ENCODE measurements at regions not wholly inside any gene's neighbourhood (a gene's known extent, or its start where the extent isn't known, plus 50 kb on each side); places are given as distances from the start of the nearest gene placed in this dataset.

DNA sequence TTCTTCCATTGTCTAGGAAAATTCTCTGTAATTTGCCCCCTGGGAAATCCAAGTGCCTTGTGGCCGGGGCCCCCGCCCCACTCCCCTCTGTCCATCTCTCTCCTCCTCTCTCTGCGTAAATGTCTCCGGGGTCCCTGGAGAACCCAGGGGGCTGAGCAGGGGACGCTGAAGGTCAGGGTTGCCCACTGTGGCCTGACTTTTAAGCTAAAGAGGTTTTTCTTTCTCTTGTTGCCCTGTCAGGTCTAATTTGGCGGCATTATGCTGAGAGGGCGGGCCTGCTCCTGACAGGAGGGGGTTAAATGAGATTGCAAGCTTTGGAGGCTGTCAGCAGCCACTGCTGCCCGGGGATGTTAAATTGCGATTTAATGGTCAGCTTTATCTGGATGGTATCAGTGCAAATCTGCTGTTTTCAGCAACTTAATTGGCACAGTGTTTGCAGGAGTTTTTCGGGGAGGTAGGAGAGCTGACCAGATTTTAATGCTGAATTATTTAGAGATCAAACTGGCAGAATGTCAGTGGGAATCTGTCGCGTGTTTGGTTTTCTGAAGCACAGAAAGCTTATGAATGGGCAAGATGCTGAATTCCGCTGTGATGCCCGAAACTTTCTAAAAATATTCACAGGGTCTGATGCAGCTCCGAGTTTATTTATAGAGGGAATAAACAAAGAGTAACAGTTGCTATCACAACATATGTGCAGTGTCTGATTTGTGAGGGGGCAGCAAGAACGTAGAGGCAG lies 93.2 kb upstream of the SOX1 start:
- Histone ChIP-seq H2AK5ac (ENCODE audit: low read depth, low read length) (no peak overlapping the region), H4K20me1 (replicated peaks in 1 of 2; ENCODE audit: control insufficient read depth in 1 of 2, insufficient read depth in 2 of 2, low read length in 2 of 2) (peaks cover 0 to 8% of the 10 kb centered on the region in 2 experiments), H3K27me3 (replicated peaks in 1 of 4; ENCODE audit: control insufficient read depth in 3 of 4, extremely low read depth in 1 of 4, insufficient read depth in 3 of 4, low read length in 3 of 4) (no peaks in the 10 kb centered on the region; a peak in 3 of 7 replicates), H3K27ac (ENCODE audit: low read depth, low read length) (no peak overlapping the region), H2AFZ (ENCODE audit: low read length) (no peak overlapping the region), H4K5ac (ENCODE audit: insufficient read length, low read depth, low read length) (no peak overlapping the region), H2BK5ac (ENCODE audit: low read depth, low read length) (no peak overlapping the region), H3K79me2 (ENCODE audit: control insufficient read depth in 1 of 2, insufficient read depth in 2 of 2, low read length in 2 of 2) (peaks cover 0 to 4% of the 10 kb centered on the region in 2 experiments; a peak in 2 of 4 replicates), H2BK12ac (ENCODE audit: low read depth, low read length) (no peak overlapping the region), H2BK20ac (ENCODE audit: low read length) (no peak overlapping the region), H3K56ac (replicated peaks; ENCODE audit: insufficient read length, low read depth, low read length) (no peak overlapping the region), H3K9me3 (ENCODE audit: insufficient read depth in 2 of 2, low read depth in 1 of 2, low read length in 1 of 2) (peaks cover 0 to 4% of the 10 kb centered on the region in 2 experiments; a peak in 2 of 4 replicates), H2BK15ac (ENCODE audit: low read length) (no peak overlapping the region), H3K36me3 (ENCODE audit: control insufficient read depth in 2 of 4, insufficient read depth in 4 of 4, low read length in 3 of 4) (no peaks in the 10 kb centered on the region), H3K4ac (replicated peaks; ENCODE audit: insufficient read length, low read depth, low read length) (no peak overlapping the region), H3K14ac (ENCODE audit: insufficient read length) (no peak overlapping the region), H2BK120ac (replicated peaks; ENCODE audit: low read depth, low read length) (no peak overlapping the region), H3K23me2 (ENCODE audit: low read depth, low read length) (no peaks in the 10 kb centered on the region), H3K4me1 (replicated peaks in 1 of 4; ENCODE audit: control insufficient read depth in 3 of 4, insufficient read depth in 4 of 4, low read length in 3 of 4) (peaks cover 2 to 9% (median 6%) of the 10 kb centered on the region in 4 experiments; a peak in 3 of 7 replicates), H3K18ac (ENCODE audit: extremely low read depth, low read length) (no peak overlapping the region), H3K4me3 (ENCODE audit: extremely low read depth in 1 of 4, insufficient read depth in 2 of 4, low read depth in 3 of 4, low read length in 4 of 4) (no peak overlapping the region), H3K4me2 (ENCODE audit: insufficient read depth in 1 of 2, low read depth in 2 of 2, low read length in 2 of 2) (no peak overlapping the region; a peak in 1 of 4 replicates), H4K91ac (replicated peaks; ENCODE audit: insufficient read length, low read length) (no peak overlapping the region), H3K9ac (replicated peaks in 1 of 4; ENCODE audit: extremely low read depth in 1 of 4, low read depth in 3 of 4, low read length in 3 of 4) (no peak overlapping the region), H3K79me1 (ENCODE audit: low read depth, low read length) (peaks cover 4% of the 10 kb centered on the region), H3K23ac (ENCODE audit: insufficient read length) (no peak overlapping the region), H4K8ac (ENCODE audit: extremely low read depth, insufficient read depth, low read length) (no peak overlapping the region)
- no peak for DNase-seq (ENCODE audit: low read depth in 1 of 2, low spot score in 2 of 2)
- 73% methylated on average over 15 of the region's 16 CpGs; no CpG with 5 or more reads in 1 of the 2 experiments for WGBS, 2 experiments (ENCODE audit: extremely low coverage in 1 of 2, insufficient coverage in 1 of 2, insufficient read length in 1 of 2, insufficient replicate concordance in 2 of 2, low coverage in 1 of 2, low lambda C conversion rate in 2 of 2, missing lambda C conversion rate in 1 of 2)
- CTCF ChIA-PET (ENCODE audit: partially characterized antibody) = interaction anchor here (1.0 kb wide), 1 partner anchor 499 kb away, joined by 5 read pairs; no protein-coding TSS in a partner anchor
- POLR2A ChIA-PET (ENCODE audit: partially characterized antibody) = no interaction called here
- FAIRE-seq = no peak
- no peak for TF ChIP-seq EP300 (IDR thresholded peaks at IDR 0.05; ENCODE audit: borderline replicate concordance in 1 of 2, low read depth in 2 of 2, low read length in 2 of 2)
- no peak for TF ChIP-seq SUZ12 (IDR thresholded peaks at IDR 0.05; ENCODE audit: low read length)
- no peak for TF ChIP-seq SP2 (IDR thresholded peaks at IDR 0.05; ENCODE audit: low read length)
- no peak for TF ChIP-seq CBX8 (IDR thresholded peaks at IDR 0.05; ENCODE audit: borderline replicate concordance, low read depth, low read length)
- no peak for TF ChIP-seq RFX5 (IDR thresholded peaks at IDR 0.05; ENCODE audit: borderline replicate concordance, low read depth, low read length)
- TF ChIP-seq FOSL1 (IDR thresholded peaks at IDR 0.05; ENCODE audit: insufficient read depth, low read depth, low read length) = no peak
- no peak for TF ChIP-seq CTCF (IDR thresholded peaks at IDR 0.05; ENCODE audit: control extremely low read depth in 1 of 3, insufficient read depth in 1 of 3, low read depth in 1 of 3, low read length in 3 of 3)
- TF ChIP-seq SRF (IDR thresholded peaks at IDR 0.05; ENCODE audit: low read depth, low read length) = no peak
- TF ChIP-seq, protein P1, sequence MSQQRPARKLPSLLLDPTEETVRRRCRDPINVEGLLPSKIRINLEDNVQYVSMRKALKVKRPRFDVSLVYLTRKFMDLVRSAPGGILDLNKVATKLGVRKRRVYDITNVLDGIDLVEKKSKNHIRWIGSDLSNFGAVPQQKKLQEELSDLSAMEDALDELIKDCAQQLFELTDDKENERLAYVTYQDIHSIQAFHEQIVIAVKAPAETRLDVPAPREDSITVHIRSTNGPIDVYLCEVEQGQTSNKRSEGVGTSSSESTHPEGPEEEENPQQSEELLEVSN (IDR thresholded peaks at IDR 0.05) = no peak
